Hindlimb muscle (tissue), 1 donor: ENCODE measurements at regions not wholly inside any gene's neighbourhood (a gene's known extent, or its start where the extent isn't known, plus 50 kb on each side); places are given as distances from the start of the nearest gene placed in this dataset.

Experiments used
- DNase-seq: peaks from one replicate; pipeline ENCODE4 v3.0.0-alpha.2; 2013

DNA sequence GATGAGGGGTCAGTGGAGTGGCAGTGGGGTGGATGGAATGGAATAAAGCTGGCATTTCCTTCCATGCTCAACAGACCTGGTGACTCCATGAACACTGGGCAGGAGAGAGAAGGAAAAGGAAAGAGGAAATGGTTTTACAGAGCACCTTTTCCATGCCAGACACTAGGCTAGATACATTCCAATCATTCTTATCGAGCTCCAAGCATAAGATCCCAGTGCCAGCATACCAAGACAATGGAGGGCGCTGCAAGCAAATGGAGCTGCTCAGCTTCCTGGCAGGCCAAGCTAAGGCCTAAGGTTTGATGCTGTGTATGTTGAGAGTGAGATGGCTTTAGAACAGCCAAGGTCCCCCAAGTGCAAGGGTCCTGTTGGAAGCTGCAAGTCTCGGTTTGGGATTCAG lies 113.2 kb downstream of the HSPH1 start:
- no peak for DNase-seq

DNA sequence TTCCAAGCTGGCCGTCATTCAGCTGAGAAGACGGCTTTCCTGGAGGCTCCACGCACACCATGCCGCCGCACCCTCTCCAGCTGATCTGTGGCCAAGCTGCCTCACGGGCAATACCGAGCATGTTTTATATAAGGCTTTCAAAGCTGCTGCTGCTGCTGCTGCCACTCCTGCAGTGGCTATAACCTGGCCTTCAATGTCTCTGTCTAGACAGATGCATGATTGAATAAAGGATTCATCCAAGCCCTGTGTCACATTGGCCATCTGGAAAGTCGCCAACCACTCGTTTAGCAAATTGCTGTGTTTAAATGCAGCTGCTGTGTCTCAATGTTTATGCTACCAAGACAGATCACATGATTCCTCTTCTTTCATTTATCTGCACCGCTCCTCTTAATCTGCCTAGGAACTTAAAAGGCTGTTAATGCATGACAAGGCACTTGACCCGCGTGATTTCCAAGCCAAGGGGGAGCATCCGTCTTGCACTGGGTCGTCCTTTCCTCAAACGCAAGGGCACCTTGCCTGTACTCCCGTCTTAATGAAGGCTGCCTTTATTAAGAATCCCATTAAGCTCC lies 114.3 kb downstream of the TEX26 start:
- peak; percentile 46 for DNase-seq

DNA sequence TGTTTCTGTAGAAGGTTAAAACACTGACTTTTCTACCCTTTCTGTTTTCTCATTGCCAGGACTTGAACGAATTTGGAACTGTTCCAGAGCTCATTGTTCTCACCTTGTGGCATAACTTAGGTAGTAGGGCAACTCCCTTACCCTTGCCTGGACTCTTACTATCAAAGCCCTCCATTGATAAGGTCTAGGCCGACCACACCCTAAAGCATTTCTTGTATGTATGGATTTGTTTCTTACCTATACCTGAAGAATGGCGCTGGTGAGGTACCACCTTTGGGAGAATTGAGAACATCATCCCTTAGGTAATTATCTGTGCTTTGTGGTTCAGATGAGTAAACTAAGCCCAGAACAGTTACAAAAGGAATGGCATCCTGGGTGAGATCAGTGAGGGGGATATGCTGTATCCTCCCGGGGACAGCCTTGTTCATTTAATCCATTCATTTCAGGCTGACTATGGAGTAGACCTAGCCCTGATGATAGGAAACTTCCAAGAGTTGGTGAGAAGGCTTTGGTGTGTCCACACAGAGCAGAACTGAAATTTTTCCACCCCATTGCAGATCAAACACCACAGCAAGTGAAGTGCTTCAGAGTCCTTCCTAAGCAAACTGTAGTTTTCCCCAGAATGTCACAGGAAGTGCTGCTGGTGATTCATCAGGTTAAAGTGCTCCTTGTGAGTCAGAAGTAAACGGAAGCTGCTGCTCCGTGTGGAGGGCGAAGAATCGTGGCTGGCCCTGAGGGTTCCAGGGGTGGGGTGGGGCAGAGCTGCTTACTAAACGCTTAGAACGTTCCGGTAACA lies 113.0 kb downstream of the TEX26 start:
- no peak for DNase-seq

DNA sequence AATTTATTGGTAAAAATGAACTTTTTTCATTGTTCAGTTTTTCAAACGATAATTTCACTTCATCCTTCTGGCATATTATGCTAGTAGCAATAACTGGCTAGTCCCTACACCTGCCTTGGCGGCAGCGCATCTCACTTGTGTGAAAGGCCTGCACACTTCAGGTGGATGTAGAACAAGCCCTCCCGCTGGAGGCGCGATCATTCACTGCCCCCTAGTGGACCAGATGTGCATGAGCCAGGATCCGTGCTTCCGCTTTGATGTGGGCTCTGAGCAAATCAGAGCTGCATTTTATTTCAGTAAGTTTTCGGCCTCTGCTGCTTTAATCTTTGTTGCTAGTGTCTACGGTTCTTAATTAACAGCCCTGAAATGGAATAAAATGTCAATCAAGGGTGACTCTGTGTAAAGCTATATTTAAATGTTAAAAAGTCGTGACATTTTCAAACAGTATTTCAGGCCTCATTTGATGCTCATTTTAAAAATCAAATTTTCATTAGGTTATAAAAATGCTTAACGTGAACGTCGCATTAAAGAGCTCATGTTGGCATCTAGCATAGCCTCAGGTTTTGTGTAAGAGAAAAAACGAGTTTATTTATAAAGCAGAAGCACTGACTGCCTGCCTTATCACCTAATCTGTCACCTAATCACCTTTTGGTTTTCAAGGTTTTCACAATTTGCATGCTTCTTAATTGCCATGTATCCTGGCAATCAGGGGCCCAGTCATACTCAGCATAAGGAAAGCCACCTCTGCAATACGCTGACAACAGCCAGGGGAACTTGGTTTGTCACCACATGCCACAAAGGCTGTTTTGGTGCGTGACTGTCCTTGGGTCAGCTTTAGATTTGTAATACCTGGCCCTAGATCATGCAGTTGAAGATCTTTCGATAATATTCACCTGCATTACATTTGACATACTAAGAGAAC lies 112.2 kb downstream of the TEX26 start:
- DNase-seq: peak; percentile 81

DNA sequence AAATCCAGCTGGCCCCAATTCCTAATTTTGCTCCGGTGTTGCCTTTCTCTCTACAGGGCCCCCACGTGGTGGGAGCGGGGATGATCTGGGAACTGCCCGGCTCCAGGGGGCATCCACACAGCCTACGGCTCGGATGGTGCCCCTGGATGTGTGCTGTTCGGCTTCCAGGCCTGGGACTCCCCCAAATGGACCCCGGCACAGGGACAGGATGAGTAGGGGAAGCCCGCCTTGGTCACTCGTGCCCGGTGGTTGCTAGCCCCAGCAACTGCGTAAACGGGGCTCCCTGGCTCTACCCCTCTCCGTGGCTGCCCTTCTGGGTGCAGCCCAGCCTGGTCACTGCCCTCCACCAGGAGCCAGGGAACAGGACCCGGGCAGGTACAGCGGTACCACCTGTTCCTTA lies 111.5 kb downstream of the TEX26 start:
- DNase-seq: no peak

DNA sequence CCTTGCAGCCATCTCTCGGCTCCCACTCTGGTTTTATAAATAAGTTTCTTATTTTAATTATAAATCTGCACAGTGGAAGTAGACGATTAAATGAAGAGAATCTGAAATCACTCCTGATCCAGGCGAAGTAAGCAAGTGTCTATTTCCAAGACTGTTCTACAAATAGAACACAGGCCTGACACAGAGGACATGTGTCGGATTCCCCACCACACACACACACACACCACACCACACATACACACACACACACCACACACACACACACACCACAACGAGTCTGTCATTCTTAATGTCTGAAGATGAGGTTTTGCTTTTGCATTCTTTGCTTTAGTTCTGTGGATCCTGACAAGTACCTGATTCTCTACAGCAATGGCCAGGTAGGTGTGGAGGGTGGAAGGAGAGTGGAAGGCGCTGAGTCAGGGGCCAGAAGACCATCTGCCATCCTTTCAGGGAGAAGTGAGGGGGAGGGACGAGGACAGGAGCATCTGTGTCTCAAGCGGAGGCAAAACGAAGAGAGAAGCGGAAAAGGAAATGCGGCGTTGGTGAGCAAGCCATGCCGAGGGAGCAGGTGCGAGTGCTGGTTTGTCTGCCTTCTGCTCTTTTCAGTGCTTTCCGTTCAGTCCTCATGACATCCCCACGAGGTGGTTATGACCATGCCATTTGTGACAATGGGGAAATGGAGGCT lies 110.2 kb downstream of the TEX26 start:
- DNase-seq: no peak

DNA sequence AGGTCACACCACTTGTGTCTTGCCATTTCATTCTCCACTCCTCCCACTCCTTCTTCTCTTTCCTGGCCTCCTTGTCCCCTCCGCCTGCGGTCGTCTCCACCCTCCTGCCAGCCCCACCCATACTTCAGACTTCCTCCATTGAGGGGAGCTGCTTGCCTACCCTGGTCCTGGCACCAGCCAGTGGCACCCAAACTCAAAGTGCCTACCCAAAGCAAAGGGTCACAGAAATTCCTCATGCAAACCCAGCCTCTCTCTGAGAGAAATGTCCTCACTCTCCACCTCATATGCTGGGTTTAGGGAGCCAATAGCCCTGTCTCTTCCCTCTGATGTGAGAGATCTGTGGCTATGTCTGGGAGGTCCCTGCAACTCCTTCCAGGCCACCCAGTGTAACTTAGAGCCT lies 109.6 kb downstream of the TEX26 start:
- no peak for DNase-seq

DNA sequence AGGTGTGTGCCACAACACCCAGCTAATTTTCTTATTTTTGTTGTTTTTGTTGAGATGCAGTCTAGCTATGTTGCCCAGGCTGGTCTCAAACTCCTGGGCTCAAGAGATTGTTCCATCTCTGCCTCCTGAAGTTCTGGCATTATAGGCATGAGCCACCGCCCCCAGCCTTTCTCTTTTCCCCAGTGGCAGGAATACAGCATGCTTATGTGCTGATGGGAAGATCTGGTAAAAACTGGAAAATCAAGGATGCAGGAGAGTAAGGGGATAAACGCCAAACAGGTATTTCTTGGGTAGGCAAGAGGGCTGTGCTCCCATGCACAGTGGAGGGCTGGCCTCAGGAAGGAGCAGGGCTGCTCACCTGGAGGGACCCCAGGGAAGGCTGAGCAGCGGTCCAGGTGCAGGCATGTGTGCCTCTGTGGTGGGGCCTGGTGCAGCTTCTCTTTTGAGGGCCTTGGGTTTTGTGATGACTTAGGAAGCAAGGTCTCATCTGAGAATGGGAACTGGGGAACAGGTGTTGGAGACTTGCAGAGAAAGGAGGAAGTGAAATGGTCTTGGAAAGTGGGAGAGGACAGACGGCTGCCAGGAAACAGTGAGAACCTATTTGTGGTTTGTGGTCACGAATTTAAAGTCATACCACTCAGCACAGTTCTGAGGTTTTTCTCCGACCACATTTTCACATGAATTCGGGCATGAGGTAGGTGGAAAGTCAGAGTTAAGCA lies 106.5 kb downstream of the TEX26 start:
- DNase-seq: no peak

DNA sequence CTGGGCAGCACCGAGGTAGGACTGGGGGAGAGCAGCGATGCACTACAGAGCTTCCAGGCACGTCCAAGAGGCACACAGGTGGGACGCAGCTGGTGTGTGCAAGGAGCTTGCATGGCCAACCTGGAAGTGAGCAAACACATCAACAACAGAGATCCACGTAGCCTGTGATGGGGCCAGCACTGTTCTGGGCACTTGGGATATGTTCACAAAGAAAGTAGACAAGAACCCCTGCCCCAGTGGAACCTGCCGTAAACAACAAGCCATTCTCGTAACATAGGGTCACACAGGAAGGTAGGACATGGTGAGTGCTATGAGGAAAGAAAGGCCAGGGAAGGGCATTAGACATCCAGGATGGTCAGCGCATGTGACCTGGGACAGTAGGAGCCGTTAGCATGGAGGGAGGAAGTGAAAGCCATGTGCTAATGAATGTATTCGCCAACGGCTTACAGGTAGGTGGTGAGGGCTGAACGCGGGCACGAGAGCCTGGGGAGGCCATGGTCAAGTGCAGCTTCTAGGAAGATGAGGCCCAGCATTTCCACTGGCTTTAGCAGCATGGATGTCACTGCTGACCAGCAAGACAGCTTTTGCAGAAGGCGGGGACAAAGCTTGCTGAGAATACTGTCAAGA lies 105.5 kb downstream of the TEX26 start:
- no peak for DNase-seq

DNA sequence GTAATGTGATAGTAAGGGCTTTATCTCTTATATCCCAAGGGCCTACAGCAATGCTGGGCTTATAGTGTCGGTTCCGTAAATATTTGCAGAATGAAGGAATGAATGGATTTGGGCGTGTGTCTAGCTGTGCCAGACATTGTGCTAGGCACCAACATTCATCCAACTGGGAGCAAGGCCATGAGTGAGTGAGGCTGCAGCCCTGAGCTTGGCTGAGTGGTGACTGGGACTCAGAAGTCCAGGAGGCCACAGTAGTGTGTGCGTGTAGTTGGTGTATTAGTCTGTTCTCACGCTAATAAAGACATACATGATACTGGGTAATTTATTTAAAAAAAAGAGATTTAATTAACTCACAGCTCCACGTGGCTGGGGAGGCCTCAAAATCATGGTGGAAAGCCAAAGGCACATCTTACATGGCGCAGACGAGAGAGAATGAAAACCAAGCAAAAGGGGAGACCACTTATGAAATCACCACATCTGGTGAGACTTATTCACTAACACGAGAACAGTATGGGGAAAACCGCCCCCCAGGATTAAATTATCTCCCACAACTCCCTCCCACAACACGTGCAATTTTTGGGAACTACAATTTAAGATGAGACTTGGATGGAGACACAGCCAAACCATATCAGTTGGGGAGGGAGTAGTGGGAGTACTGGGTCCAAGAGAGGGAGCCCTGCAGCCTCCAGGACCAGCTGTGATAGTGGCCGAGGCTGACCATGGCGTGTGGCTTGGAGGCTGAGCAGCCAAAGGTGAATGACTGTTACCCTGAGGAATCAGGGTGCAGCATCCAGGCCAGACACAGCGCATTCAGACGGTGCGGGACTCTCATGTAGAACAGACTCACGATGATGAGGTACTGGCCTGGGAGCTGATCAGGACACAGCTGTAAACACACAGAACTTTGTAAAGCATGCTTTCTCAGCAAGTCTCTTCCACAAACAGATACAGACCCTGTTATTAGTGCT lies 104.6 kb downstream of the TEX26 start:
- peak; percentile 58 for DNase-seq

DNA sequence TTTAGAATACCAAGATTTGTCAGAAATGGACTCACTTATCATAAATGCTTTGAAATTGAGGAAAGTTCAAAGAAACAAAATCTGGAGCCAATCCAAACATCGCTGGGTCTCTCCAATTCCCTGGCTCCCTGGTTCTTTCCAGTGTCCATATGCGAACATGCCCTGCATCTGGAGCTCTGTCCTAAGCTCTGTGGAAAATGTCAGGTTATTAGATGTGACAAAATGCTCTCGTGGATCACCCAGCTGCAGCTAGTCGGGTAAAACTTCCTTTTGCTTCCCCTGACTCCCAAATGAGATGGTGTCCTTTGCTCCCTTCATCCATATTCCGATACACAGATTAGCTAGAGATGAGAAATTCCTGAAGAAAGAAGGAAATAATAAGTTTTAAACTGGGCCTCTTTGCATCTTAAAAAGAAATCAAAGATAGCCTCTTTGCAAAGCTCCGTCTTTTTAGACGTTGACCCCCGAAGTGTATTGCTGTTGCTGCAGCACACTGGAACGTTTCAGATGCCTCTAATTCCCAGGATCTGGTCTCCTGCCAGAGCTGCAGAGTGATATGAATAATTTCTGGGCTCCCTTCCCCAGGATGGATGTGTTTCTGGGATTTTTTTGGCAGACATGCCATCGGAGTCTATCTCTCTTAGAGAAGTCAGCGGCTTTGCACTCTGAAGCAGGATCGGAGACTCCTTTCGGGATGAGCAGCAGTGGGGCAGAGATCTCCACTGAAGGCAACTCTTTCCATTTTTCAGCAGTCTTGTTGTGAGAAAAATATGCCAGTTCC lies 102.9 kb downstream of the TEX26 start:
- DNase-seq: peak; percentile 71

DNA sequence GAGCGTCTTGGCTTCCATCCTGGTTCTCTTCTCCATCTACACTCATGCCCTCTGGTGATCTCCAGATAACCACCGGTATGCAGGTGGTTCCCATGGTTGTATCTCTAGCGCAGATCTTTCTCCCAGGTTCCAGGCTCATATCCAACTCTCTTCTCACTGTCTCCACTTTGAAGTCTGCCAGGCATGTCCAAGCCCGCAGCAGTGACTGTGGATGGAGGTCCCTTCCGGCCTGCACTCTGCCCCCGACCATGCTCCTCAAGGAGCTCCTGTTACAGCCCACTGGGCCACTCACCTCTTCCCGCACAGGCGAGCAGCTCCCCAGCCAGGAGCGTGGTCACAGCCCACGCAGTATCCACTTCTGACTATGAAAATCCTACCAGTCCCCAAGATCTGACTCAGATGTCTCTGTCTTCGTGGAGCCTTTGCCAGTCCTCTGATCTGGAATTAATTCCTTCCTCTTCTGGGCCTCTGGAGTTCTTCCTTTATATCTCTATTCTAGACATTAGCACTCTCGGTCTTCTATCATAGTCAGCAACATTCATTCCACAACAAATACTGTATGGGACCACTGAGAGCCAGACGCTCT lies 100.2 kb downstream of the TEX26 start:
- DNase-seq: no peak

DNA sequence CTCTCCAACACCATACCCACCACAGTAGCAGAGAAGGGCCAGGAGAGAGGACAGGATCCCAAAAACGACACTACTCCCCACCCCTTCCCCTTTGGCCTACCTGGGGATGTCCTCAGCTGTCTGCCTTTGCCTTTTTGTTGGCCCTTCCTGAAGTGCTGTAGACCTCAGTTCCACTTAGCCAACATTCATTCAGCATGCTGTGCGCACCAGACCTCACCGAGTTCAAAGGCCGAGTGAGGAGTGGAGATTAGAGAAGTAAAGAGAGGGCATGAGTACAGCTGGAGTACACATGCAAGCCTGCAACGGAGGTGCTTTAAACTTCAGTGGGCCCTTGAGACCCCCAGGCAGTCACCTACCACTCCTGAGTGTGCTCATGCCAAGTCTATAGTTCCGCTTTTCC lies 99.0 kb downstream of the TEX26 start:
- DNase-seq: no peak

DNA sequence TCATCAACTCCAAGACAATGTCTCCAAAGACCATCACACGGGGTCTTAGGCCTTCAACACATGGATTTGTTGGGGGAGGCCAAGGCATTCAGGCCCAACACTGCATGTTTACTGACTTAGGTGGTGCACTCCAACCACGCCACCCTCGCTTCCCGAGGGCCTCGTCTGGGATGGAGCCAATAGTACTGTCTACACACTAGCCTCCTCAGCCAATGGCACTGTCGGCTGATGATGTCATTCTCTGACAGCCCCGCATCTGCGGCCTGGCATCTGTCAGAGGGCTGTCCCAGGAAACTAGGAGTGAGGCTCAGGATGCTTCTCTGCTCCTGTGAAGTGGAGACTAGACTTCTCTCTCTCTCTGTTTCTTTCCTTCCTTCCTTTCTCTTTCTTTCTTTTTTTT lies 96.6 kb downstream of the TEX26 start:
- DNase-seq: no peak

DNA sequence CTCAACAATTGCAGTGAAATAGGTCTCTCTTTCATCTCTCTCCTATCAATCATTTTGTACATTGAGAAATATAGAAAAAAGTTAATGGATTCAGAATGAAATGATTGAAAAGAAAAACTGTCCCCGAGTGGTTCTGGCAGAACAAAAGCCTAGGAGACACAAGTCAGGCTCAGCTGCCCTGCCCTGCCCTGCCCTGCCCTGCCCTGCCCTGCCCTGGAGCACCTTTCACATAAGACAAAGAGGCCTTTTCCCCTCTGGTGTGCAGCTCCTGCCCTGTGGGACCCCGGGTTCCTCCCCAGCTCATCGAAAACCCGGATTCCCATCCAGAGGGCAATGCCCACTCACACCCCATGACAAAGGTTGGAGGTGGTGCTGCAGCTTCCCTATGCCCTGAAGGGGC lies 94.7 kb downstream of the TEX26 start:
- no peak for DNase-seq
